ENCODE measurements at regions not wholly inside any gene's neighbourhood (a gene's known extent, or its start where the extent isn't known, plus 50 kb on each side); places are given as distances from the start of the nearest gene placed in this dataset.

DNA sequence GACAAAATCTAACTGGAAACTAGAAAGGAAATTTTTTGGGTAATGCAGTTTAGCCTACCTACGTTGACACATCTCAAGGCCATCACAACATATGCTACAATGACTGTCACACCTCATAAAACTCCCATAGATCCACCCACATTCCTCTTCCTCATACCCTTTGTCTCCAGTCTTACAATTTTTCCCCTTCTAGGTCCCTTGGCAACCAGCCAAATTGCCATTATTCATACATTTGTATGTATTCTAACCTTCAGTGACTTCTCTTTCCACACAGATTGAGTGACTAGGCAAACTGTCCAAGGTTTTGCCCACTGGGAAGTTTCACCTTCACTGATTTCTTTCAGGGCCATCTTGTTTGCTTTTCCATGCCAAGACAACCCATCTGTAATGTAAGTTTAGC is 100.5 kb upstream of the TPK1 start:
- DNase-seq, result no peak

DNA sequence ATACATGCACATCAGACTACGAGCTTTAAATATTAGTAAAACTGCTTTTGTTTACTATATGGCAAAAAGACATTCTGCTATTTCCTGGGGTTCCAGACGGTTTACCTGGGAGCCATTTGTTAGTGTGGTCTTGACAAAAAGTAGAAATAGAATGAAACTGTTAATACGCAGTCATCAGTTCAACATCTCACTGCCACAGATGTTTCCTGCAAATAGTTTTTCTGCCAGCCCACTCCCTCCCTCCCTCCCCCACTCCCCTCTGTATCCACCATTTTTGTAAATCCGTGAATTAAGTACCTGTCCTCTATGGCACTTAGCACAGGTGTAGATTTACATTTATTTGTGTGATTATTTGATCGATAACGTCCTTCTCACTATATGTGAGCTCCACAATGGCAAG is 74.6 kb upstream of the TPK1 start:
- no peak for DNase-seq

DNA sequence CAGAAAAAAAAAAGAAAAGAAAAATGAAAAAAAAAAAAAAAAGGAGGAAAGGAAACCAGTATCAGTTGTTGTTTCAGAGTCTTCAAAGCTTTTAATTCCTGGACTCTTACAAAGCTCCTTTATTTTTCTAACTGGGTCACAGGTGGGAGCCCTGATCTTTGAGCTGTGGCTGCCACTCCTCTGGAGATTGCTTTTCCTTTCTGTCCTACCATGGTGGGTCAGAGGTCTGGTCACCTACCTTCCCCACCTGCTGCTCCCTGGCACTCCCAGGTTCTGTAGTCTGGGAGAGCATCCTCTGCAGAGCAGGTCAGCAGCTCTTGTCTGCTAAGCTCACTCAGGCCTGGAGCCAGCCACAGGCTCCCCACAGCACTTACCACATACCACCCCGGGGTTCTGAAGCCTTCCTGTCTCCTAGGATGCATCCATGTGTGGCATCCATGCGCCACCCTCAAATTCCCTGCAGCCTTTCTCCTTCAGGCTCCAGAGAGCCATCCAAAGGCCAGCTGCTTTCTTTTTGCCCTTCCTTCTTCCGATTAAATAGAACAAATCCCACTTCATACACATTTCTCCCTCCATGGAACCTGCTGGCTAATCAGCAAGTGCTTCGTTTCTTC is 73.2 kb upstream of the TPK1 start:
- DNase-seq, result no peak

DNA sequence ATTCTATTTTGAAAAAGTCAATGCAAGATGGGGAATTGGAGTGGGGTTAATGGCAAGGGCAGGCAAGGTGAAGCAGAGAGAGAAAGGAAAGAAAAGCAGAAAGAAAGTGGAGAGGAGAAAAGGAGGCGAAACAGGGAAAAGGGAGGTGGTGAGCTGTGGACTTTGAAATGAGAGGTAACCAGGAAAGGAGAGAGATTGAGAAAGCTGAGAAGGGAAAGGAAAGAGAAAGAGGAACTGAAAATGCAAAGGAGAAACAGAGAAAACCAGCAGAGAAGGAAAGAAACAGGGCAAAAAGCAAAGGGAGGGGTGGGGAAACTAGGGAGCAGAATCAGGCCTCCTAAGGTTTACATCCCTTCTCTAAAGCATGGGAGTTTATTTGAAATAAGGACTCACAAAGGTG is 72.5 kb upstream of the TPK1 start:
- no peak for DNase-seq

DNA sequence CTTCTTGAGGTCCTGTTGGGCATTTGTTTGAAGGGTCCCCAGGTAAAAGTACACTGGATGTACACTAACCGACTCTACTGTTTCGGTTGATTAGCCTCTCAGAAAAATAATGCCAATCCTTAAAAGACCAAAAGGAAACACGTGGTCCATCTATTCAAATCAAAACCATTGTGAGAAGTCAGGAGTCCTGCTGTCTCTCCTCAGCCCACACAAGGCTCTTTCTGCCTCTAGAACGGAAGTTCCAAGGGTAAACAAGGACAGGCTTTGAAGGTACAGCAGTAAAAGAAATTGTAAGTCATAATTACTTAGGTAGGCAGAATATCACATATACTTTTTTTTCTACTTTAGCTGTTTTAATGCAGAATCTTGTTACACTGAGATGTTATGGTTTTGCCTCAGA is 71.7 kb upstream of the TPK1 start:
- no peak for DNase-seq

DNA sequence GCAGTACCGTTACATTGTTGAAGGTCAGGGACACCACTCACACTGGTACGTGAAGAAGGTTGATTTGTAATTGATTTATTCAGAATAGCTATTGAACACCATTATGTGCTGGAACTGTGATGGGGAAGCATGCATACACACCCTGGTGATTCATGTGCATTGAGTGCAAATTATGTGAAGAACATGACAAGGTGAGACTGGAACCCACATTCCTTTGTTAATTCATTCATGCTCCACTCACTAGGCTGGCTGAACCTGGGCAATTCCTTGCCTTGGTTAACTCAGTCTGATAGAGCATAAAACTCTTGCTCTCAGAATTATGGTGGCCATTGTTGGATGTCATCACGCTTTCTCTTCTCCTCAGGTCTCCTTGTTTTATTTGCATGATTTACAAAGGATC is 67.3 kb upstream of the TPK1 start:
- DNase-seq, result no peak

DNA sequence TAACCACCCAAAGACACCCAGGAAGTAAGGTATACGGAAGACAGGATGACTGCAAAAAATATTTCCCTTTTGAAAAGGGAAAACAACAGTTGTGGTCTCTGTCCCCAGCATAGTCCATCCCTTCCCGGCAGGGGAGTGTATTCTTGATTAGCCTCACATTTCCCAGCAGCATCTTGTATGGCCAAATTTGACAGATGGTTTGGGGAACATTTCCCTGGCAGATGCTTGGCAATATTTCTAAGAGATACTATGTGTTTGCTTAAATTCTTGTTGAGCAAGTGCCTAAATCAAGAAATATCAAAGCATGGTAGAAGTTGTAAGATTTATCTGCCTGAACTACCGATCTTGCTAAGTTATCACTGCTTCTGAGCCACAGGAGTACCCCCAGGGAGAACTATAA is 56.9 kb upstream of the TPK1 start:
- no peak for DNase-seq

Data from occipital lobe (tissue), 1 donor.